GM10266 (cell line): ENCODE measurements at regions not wholly inside any gene's neighbourhood (a gene's known extent, or its start where the extent isn't known, plus 50 kb on each side); places are given as distances from the start of the nearest gene placed in this dataset.
"Not testable (repeated sequence)": the region's sequence is repeated elsewhere in the genome, so short reads cannot be mapped to it uniquely, and the experiment has no call there.

Experiments
- DNase-seq: peaks from one replicate; pipeline ENCODE4 v3.0.0; 2012; ENCODE audit errors: extremely low spot score
- CTCF ChIP-seq: IDR thresholded peaks from 2 replicates; pipeline ENCODE4 v1.5.1; 2012; ENCODE audit warnings: mild to moderate bottlenecking, low read depth; ENCODE audit not compliant: control insufficient read depth, insufficient read depth; ENCODE audit errors: missing control alignments

- DNase-seq: no peak
- no peak for TF ChIP-seq CTCF
These were observed 767.1 kb downstream of the KCNA4 start for GRCh38 chr11:29249713-29250112.

GRCh38 chr11:29244355-29244754 is 772.5 kb downstream of the KCNA4 start:
- no peak for DNase-seq
- TF ChIP-seq CTCF: no peak

GRCh38 chr11:29243616-29244015 is 773.2 kb downstream of the KCNA4 start:
- no peak for TF ChIP-seq CTCF
- no peak for DNase-seq

- no peak for TF ChIP-seq CTCF
- no peak for DNase-seq
These were observed 784.8 kb downstream of the KCNA4 start for GRCh38 chr11:29231991-29232390.

- TF ChIP-seq CTCF: no peak
- DNase-seq: no peak
These were observed 785.2 kb downstream of the KCNA4 start for GRCh38 chr11:29231586-29231985.

GRCh38 chr11:29227811-29228210 is 789.0 kb downstream of the KCNA4 start:
- TF ChIP-seq CTCF: no peak
- DNase-seq: no peak

- no peak for TF ChIP-seq CTCF
- no peak for DNase-seq
These were observed 792.0 kb downstream of the KCNA4 start for GRCh38 chr11:29224739-29225384.

GRCh38 chr11:29219531-29219930 is 797.3 kb downstream of the KCNA4 start:
- DNase-seq: not testable (repeated sequence)
